Astrocyte (in vitro differentiated cells and primary cell): ENCODE measurements at regions not wholly inside any gene's neighbourhood (a gene's known extent, or its start where the extent isn't known, plus 50 kb on each side); places are given as distances from the start of the nearest gene placed in this dataset.

Source experiments
- EZH2 ChIP-seq: IDR thresholded peaks from 2 replicates; pipeline ENCODE4 v1.6.1; 2012; ENCODE audit warnings: mild to moderate bottlenecking, low read length, inconsistent platforms; ENCODE audit not compliant: insufficient read depth
- TF ChIP-seq, protein P1 (sequence below): IDR thresholded peaks from 2 replicates; pipeline ENCODE4 v1.5.1; 2011; ENCODE audit warnings: low read depth, mild to moderate bottlenecking, inconsistent platforms, low read length, moderate library complexity; ENCODE audit not compliant: insufficient read depth

GRCh38 chr7:93039282-93039681 lies 78.5 kb downstream of the SAMD9 start:
- TF ChIP-seq, protein P1, sequence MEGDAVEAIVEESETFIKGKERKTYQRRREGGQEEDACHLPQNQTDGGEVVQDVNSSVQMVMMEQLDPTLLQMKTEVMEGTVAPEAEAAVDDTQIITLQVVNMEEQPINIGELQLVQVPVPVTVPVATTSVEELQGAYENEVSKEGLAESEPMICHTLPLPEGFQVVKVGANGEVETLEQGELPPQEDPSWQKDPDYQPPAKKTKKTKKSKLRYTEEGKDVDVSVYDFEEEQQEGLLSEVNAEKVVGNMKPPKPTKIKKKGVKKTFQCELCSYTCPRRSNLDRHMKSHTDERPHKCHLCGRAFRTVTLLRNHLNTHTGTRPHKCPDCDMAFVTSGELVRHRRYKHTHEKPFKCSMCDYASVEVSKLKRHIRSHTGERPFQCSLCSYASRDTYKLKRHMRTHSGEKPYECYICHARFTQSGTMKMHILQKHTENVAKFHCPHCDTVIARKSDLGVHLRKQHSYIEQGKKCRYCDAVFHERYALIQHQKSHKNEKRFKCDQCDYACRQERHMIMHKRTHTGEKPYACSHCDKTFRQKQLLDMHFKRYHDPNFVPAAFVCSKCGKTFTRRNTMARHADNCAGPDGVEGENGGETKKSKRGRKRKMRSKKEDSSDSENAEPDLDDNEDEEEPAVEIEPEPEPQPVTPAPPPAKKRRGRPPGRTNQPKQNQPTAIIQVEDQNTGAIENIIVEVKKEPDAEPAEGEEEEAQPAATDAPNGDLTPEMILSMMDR, result no peak
- no peak for TF ChIP-seq EZH2
